CD1c-positive myeloid dendritic cell (primary cell): ENCODE measurements at regions not wholly inside any gene's neighbourhood (a gene's known extent, or its start where the extent isn't known, plus 50 kb on each side); places are given as distances from the start of the nearest gene placed in this dataset.

Experiments
- DNase-seq: peaks from one replicate; pipeline ENCODE4 v3.0.0-alpha.2; 2016; ENCODE audit errors: extremely low spot score

DNA sequence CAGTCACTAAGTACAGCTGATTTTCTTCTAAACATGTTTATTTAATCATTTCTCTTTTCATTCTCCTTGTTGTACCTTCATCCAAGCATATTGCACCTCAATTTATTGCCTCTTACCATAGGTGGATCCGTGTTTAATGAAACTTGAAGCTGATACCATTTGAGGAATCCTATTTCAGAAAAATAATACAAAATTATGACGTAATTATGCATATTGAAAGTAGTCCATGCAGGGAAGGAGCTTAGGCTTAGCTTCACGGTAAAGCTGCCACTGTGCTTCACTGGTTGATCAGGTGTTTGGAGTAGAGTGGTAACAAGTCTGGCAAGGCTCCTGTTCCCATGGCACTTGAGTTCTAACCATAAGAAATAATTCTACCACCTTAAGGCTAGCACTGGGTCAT lies 61.0 kb upstream of the CLEC14A start:
- DNase-seq = no peak

DNA sequence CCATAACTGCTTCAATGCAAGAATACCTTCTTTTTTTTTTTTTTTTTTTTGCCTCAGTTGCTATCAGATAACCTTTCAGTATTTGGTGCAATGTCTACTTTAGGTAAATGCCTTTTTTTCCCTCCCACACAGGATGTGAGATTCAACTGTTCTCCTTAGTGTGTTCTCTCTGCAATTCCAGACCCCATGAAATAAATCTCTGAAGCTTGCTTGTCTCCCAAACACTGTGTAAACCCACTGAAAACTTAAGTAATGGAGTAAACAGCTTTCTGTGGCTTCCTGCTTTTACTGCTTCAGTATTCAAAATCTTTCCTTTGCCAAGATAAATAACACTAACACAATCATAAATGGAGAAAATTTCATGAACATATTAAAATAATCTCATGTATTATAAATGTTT lies 55.8 kb upstream of the CLEC14A start:
- DNase-seq = no peak

DNA sequence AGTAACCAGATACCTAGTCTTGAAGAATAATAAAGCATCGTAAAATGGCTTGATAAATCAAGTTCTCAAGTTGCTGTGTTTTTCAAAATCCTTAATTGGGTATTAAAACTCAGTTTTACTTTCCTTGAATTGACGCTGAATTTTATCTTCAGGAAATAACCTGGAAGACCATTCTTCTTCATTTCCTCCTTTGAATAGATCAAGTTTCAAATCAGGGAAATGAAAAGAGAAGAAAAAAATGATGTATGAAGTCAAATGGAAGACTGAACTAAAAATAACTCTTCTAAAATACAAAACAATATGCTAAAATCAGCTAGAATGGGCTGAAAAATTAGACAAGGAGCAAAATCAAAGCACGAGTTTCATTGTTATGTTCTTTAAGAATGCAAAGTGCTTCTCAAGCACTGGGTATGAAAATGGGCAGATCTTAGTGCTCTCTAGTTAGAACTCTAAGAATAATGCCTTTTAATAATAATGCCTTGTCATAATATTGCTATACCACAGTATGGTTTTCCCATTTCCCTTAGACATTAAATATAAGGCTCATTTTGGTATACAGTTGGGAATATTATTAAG lies 54.6 kb upstream of the CLEC14A start:
- DNase-seq = no peak

DNA sequence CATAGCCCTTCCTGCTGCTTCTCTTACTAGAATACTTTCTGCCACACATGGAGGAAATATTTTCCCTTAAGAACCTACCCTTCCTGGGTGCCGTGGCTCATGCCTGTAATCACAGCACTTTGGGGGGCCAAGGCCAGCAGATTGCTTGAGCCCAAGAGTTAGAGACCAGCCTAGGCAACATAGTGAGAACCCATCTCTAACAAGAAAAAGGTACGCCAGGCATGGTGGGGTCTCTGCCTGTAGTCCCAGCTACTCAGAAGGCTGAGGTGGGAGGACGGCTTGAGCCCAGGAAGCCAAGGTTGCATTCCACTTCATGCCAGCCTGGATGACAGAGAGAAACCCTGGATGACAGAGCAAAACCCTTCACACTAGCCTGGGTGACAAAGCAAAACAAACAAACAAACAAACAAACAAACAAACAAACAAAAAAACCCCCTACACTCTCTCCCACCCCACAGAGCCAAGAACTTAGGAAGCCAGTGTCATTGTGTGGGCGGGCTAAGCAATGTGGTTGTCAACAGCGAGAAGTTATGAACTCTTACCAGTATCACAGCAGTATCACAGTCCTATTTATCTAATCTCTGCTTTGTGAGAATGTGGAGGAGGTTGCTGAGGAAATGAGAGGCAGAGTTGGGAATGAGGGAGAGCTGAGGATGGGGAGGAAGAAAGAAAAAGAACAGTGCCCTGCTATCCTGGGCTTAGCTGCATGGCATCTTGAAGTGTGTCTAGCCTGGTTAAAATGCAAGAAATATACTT lies 53.8 kb upstream of the CLEC14A start:
- DNase-seq = no peak
